Peyer's patch (tissue), 4 donors: ENCODE measurements at regions not wholly inside any gene's neighbourhood (a gene's known extent, or its start where the extent isn't known, plus 50 kb on each side); places are given as distances from the start of the nearest gene placed in this dataset.
"Not testable (repeated sequence)": the region's sequence is repeated elsewhere in the genome, so short reads cannot be mapped to it uniquely, and the experiment has no call there.

Experiments used
- DNase-seq, 3 donors: peaks; one replicate each; pipeline ENCODE4 v3.0.0-alpha.2; 2017 to 2019
- H3K27ac ChIP-seq, 4 donors: fragments of 200-600 bp; sonication (generic); one replicate each; pipeline ENCODE4 v1.5.1; 2016 to 2019
- H3K27me3 ChIP-seq, 2 donors: fragments of 200-600 bp; sonication (generic); one replicate each; pipeline ENCODE4 v1.5.1; 2019
- H3K36me3 ChIP-seq, 3 donors: fragments of 200-600 bp; sonication (generic); one replicate each; pipeline ENCODE4 v1.5.1; 2016 to 2019
- H3K4me1 ChIP-seq, 4 donors: fragments of 200-600 bp; sonication (generic); one replicate each; pipeline ENCODE4 v1.5.1; 2016 to 2019
- H3K4me3 ChIP-seq, 4 donors: fragments of 200-600 bp; sonication (generic); 1 replicate in 3 of 4; 2 replicates in 1 of 4; pipeline ENCODE4 v1.5.1; 2016 to 2019; ENCODE audit warnings: mild to moderate bottlenecking in 1 of 4
- H3K9me3 ChIP-seq, 4 donors: fragments of 200-600 bp; sonication (generic); one replicate each; pipeline ENCODE4 v1.5.1; 2016 to 2019; ENCODE audit warnings: mild to moderate bottlenecking in 1 of 4
- POLR2A ChIP-seq, 2 donors: fragments of 450-650 bp; IDR thresholded peaks; one replicate each; pipeline ENCODE4 v1.5.1; 2017; ENCODE audit warnings: antibody characterized with exemption in 2 of 2, mild to moderate bottlenecking in 2 of 2, moderate library complexity in 2 of 2
- TF ChIP-seq, protein P1 (sequence below), 6 experiments: fragments of 450-650 bp in 4 of 6; fragments of 200-600 bp in 2 of 6; sonication (generic) in 1 of 6; IDR thresholded peaks; one replicate each; pipeline ENCODE4 v1.5.1; 2017 to 2019; ENCODE audit warnings: antibody characterized with exemption in 6 of 6, mild to moderate bottlenecking in 3 of 6, moderate library complexity in 1 of 6

DNA sequence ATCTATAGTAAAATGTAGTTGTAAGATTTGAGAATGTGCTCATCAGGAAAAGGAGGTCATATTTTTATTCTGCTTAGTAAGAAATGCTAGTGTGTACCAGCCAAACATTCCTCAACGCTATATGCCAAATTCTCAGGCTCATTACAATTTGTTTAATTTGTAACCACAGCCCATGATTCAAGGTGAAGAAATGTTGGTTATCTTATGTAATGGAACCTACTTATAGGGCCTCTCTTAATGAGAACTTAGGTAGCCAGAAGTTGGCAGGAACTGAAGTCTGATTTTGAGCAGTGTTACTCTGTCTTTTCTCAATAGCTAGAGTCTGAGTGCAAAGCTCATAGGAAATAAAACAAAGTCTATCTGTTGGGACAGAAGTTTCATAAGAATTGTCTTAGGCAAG is 595.0 kb downstream of the GLUD2 start:
- DNase-seq: no peak
- Histone ChIP-seq H3K4me1 (no peaks in the 10 kb centered on the region), H3K36me3 (no peaks in the 10 kb centered on the region), H3K9me3 (no peaks in the 10 kb centered on the region), H3K4me3 (no peak overlapping the region), H3K27ac (no peak overlapping the region), H3K27me3 (no peaks in the 10 kb centered on the region)
- TF ChIP-seq, protein P1, sequence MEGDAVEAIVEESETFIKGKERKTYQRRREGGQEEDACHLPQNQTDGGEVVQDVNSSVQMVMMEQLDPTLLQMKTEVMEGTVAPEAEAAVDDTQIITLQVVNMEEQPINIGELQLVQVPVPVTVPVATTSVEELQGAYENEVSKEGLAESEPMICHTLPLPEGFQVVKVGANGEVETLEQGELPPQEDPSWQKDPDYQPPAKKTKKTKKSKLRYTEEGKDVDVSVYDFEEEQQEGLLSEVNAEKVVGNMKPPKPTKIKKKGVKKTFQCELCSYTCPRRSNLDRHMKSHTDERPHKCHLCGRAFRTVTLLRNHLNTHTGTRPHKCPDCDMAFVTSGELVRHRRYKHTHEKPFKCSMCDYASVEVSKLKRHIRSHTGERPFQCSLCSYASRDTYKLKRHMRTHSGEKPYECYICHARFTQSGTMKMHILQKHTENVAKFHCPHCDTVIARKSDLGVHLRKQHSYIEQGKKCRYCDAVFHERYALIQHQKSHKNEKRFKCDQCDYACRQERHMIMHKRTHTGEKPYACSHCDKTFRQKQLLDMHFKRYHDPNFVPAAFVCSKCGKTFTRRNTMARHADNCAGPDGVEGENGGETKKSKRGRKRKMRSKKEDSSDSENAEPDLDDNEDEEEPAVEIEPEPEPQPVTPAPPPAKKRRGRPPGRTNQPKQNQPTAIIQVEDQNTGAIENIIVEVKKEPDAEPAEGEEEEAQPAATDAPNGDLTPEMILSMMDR (IDR thresholded peaks at IDR 0.05): no peak

DNA sequence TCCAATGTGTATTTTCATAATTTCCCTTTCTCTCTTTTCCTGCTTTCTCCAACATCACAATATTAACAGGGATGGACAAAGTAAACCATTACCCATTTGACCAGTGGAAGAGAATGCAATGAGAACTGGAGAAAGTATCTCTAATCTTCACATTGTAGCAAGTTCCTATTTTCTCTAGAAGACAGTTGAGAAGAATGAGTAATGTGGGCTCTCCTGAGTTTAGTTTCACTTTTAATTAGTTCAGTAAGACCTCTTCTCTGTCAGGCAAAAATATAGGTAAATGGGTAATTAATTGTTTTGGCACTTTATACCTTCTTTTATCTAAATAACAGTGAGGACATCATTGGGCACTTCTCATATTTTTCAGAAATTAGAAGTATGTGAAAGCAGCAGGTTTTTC is 602.0 kb downstream of the GLUD2 start:
- no peaks in the 10 kb centered on the region for H3K9me3 ChIP-seq
- no peaks in the 10 kb centered on the region for H3K36me3 ChIP-seq
- H3K27me3 ChIP-seq: no peaks in the 10 kb centered on the region
- no peak overlapping the region for H3K4me3 ChIP-seq
- no peak overlapping the region for H3K27ac ChIP-seq
- TF ChIP-seq, protein P1 (IDR thresholded peaks at IDR 0.05): no peak
- TF ChIP-seq POLR2A (IDR thresholded peaks at IDR 0.05): no peak
- no peak for DNase-seq
- H3K4me1 ChIP-seq: no peaks in the 10 kb centered on the region

DNA sequence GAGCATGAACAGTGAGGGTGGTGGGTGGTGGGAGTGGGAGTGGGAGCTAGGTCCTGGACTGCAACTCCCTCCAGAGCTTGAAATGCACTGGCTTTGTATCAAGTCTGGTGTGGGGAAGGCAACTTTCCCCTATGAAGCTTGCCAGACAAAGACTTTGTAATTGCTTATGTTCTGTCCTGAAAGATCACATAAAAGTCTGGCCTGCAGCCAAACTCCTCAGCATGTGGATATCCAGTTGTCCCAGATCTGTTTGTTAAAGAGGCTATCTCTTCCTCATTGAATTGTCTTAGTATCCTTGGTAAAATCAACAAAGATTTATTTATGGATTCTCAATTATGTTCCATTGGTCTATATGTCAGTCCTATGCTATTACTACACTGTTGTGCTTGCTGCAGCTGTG is 607.9 kb downstream of the GLUD2 start:
- no peaks in the 10 kb centered on the region for H3K9me3 ChIP-seq
- no peak overlapping the region for H3K27ac ChIP-seq
- no peaks in the 10 kb centered on the region for H3K4me1 ChIP-seq
- DNase-seq: no peak
- TF ChIP-seq, protein P1 (IDR thresholded peaks at IDR 0.05): no peak
- no peak for TF ChIP-seq POLR2A (IDR thresholded peaks at IDR 0.05)
- no peak overlapping the region for H3K4me3 ChIP-seq
- H3K27me3 ChIP-seq: no peaks in the 10 kb centered on the region
- H3K36me3 ChIP-seq: no peaks in the 10 kb centered on the region

DNA sequence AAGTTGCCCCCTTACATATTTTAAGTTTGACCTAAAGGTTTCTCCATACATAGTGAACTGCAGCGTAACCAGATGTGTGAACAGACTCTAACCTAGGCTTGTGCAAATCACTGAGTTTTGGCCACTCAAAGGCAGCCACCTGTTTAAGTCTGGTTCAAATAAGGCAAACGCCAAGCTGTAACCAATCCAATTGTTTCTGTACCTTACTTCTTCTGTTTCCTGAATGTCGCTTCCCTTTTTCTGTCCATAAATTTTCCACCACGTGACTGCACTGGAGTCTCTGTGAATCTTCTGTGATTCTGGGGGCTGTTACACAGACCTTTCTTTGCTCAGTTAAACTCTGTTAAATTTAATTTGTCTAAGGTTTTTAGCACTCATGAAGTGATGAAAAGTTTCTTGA is 618.8 kb downstream of the GLUD2 start:
- TF ChIP-seq POLR2A (IDR thresholded peaks at IDR 0.05): no peak
- TF ChIP-seq, protein P1 (IDR thresholded peaks at IDR 0.05): no peak
- Histone ChIP-seq H3K4me1 (no peaks in the 10 kb centered on the region), H3K27ac (no peak overlapping the region), H3K4me3 (no peak overlapping the region), H3K27me3 (no peaks in the 10 kb centered on the region), H3K9me3 (no peaks in the 10 kb centered on the region), H3K36me3 (no peaks in the 10 kb centered on the region)
- DNase-seq: no peak

DNA sequence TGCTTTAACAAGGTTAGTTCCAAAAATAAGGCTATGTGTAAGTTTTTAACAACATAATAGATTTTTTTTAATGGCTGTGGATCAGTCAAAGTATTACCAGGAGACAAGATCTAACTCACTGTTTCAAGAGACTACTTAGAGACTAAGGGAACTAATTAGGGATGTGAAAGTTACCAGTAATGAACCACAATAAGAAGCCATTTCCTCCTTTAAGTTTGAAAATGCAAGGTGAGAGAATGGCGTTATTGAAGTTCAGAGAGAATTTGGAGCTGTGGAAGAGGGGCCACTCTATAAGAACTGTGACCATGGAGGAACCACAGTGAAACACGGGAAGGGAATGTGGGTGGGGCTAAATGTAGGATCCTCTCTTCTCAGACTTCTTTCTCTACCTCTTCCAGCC is 624.2 kb downstream of the GLUD2 start:
- Histone ChIP-seq H3K4me3 (no peak overlapping the region), H3K27ac (no peak overlapping the region), H3K4me1 (no peaks in the 10 kb centered on the region), H3K36me3 (no peaks in the 10 kb centered on the region), H3K9me3 (no peaks in the 10 kb centered on the region), H3K27me3 (no peaks in the 10 kb centered on the region)
- TF ChIP-seq, protein P1 (IDR thresholded peaks at IDR 0.05): no peak
- TF ChIP-seq POLR2A (IDR thresholded peaks at IDR 0.05): no peak
- no peak for DNase-seq

DNA sequence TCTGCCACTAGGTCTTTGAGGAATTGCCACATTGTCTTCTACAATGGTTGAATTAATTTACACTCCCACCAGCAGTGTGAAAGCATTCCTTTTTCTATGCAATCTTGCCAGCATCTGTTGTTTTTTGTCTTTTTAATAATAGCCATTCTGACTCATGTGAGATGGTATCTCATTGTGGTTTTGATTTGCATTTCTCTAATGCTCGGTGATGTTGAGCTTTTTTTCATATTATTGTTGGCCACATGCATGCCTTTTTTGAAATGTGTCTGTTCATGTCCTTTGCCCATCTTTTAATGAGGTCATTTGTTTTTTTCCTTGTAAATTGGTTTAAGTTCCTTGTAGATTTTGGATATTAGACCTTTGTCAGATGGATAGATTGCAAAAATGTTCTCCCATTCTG is 661.8 kb downstream of the GLUD2 start:
- DNase-seq, H3K27me3 ChIP-seq, H3K4me3 ChIP-seq, H3K27ac ChIP-seq, H3K4me1 ChIP-seq, H3K36me3 ChIP-seq, H3K9me3 ChIP-seq: not testable (repeated sequence)
